Endothelial cell (in vitro differentiated cells): ENCODE measurements at regions not wholly inside any gene's neighbourhood (a gene's known extent, or its start where the extent isn't known, plus 50 kb on each side); places are given as distances from the start of the nearest gene placed in this dataset.

Experiments used
- DNase-seq: peaks from one replicate; pipeline ENCODE4 v3.0.0; 2021; ENCODE audit warnings: low spot score
- H3K27ac Mint-ChIP-seq: one replicate; pipeline ENCODE4 v1.8.0; 2021; ENCODE audit warnings: mixed read lengths, inconsistent platforms; ENCODE audit not compliant: unreplicated experiment
- H3K27me3 Mint-ChIP-seq: one replicate; pipeline ENCODE4 v1.8.0; 2021; ENCODE audit warnings: mild to moderate bottlenecking, moderate library complexity, mixed read lengths, inconsistent platforms; ENCODE audit not compliant: unreplicated experiment
- H3K36me3 Mint-ChIP-seq: one replicate; pipeline ENCODE4 v1.8.0; 2021; ENCODE audit warnings: mild to moderate bottlenecking, low read depth, mixed read lengths, inconsistent platforms; ENCODE audit not compliant: unreplicated experiment
- H3K4me1 Mint-ChIP-seq: one replicate; pipeline ENCODE4 v1.8.0; 2021; ENCODE audit warnings: mild to moderate bottlenecking, mixed read lengths, inconsistent platforms; ENCODE audit not compliant: unreplicated experiment
- H3K4me3 Mint-ChIP-seq: one replicate; pipeline ENCODE4 v1.8.0; 2021; ENCODE audit warnings: mild to moderate bottlenecking, mixed read lengths, inconsistent platforms; ENCODE audit not compliant: unreplicated experiment
- H3K9me3 Mint-ChIP-seq: one replicate; pipeline ENCODE4 v1.8.0; 2021; ENCODE audit warnings: mixed read lengths, inconsistent platforms; ENCODE audit not compliant: unreplicated experiment
- CTCF ChIP-seq: fragments of 200-600 bp; sonication (generic); IDR thresholded peaks from one replicate; pipeline ENCODE4 v1.5.0; 2021; ENCODE audit warnings: antibody characterized with exemption; ENCODE audit not compliant: unreplicated experiment

- H3K4me1 Mint-ChIP-seq = no peaks in the 10 kb centered on the region
- H3K27ac Mint-ChIP-seq = no peak overlapping the region
- no peak overlapping the region for H3K4me3 Mint-ChIP-seq
- H3K36me3 Mint-ChIP-seq = peaks cover 3% of the 10 kb centered on the region
- no peak for TF ChIP-seq CTCF
- no peak for DNase-seq
- H3K9me3 Mint-ChIP-seq = no peaks in the 10 kb centered on the region
- peaks cover 3% of the 10 kb centered on the region for H3K27me3 Mint-ChIP-seq
Observed at GRCh38 chr2:186977433-186978045, 128.6 kb upstream of the ZSWIM2 start.

- H3K4me1 Mint-ChIP-seq = no peaks in the 10 kb centered on the region
- no peak overlapping the region for H3K4me3 Mint-ChIP-seq
- H3K27ac Mint-ChIP-seq = no peak overlapping the region
- no peak for TF ChIP-seq CTCF
- no peak for DNase-seq
- peaks cover 3% of the 10 kb centered on the region for H3K36me3 Mint-ChIP-seq
- peaks cover 4% of the 10 kb centered on the region for H3K27me3 Mint-ChIP-seq
- H3K9me3 Mint-ChIP-seq = no peaks in the 10 kb centered on the region
Observed at GRCh38 chr2:186976329-186976728, 127.4 kb upstream of the ZSWIM2 start.

- Mint-ChIP-seq H3K36me3 (no peaks in the 10 kb centered on the region), H3K27ac (no peak overlapping the region), H3K4me1 (no peaks in the 10 kb centered on the region), H3K9me3 (no peaks in the 10 kb centered on the region), H3K27me3 (peaks cover 4% of the 10 kb centered on the region), H3K4me3 (no peak overlapping the region)
- TF ChIP-seq CTCF = no peak
- DNase-seq = no peak
Observed at GRCh38 chr2:186972281-186972970, 123.5 kb upstream of the ZSWIM2 start.

GRCh38 chr2:186968277-186968676, 119.3 kb upstream of the ZSWIM2 start:
- H3K9me3 Mint-ChIP-seq = no peaks in the 10 kb centered on the region
- TF ChIP-seq CTCF = no peak
- H3K4me3 Mint-ChIP-seq = no peak overlapping the region
- H3K27me3 Mint-ChIP-seq = peaks cover 3% of the 10 kb centered on the region
- H3K27ac Mint-ChIP-seq = no peak overlapping the region
- no peak for DNase-seq
- H3K4me1 Mint-ChIP-seq = no peaks in the 10 kb centered on the region
- peaks cover under 1% of the 10 kb centered on the region for H3K36me3 Mint-ChIP-seq

- H3K36me3 Mint-ChIP-seq = peaks cover 4% of the 10 kb centered on the region
- no peaks in the 10 kb centered on the region for H3K9me3 Mint-ChIP-seq
- TF ChIP-seq CTCF = no peak
- no peaks in the 10 kb centered on the region for H3K4me1 Mint-ChIP-seq
- no peak overlapping the region for H3K4me3 Mint-ChIP-seq
- DNase-seq = no peak
- H3K27ac Mint-ChIP-seq = no peak overlapping the region
- H3K27me3 Mint-ChIP-seq = no peaks in the 10 kb centered on the region
Observed at GRCh38 chr2:186966015-186966414, 117.0 kb upstream of the ZSWIM2 start.
